ENCODE measurements at regions not wholly inside any gene's neighbourhood (a gene's known extent, or its start where the extent isn't known, plus 50 kb on each side); places are given as distances from the start of the nearest gene placed in this dataset.
A peak's percentile ranks its signal among the peaks of the same experiment; 100 is the strongest.
"Not testable (repeated sequence)": the region's sequence is repeated elsewhere in the genome, so short reads cannot be mapped to it uniquely, and the experiment has no call there.

GRCh38 chr14:23861666-23862065 lies 91.9 kb upstream of the DHRS4 start:
- DNase-seq (ENCODE audit: low read depth): peak; percentile 10

GRCh38 chr14:23862513-23862912 lies 91.1 kb upstream of the DHRS4 start:
- DNase-seq (ENCODE audit: low read depth): no peak

GRCh38 chr14:23863836-23864235 lies 89.7 kb upstream of the DHRS4 start:
- no peak for DNase-seq (ENCODE audit: low read depth)

GRCh38 chr14:23864259-23864658 lies 89.3 kb upstream of the DHRS4 start:
- no peak for DNase-seq (ENCODE audit: low read depth)

GRCh38 chr14:23864861-23865260 lies 88.7 kb upstream of the DHRS4 start:
- DNase-seq (ENCODE audit: low read depth): no peak

- DNase-seq (ENCODE audit: low read depth): no peak
Observed at GRCh38 chr14:23865502-23865901, 88.1 kb upstream of the DHRS4 start.

GRCh38 chr14:23866269-23866668 lies 87.3 kb upstream of the DHRS4 start:
- DNase-seq (ENCODE audit: low read depth): no peak

GRCh38 chr14:23869078-23869719 lies 84.4 kb upstream of the DHRS4 start:
- DNase-seq (ENCODE audit: low read depth): no peak

GRCh38 chr14:23876160-23876750 lies 77.3 kb upstream of the DHRS4 start:
- no peak for DNase-seq (ENCODE audit: low read depth)

- DNase-seq (ENCODE audit: low read depth): no peak
Observed at GRCh38 chr14:23877111-23877510, 76.5 kb upstream of the DHRS4 start.

- DNase-seq (ENCODE audit: low read depth): no peak
Observed at GRCh38 chr14:23877538-23878180, 75.9 kb upstream of the DHRS4 start.

- DNase-seq (ENCODE audit: low read depth): no peak
Observed at GRCh38 chr14:23881282-23881681, 72.3 kb upstream of the DHRS4 start.

- DNase-seq (ENCODE audit: low read depth): no peak
Observed at GRCh38 chr14:23883684-23884540, 69.7 kb upstream of the DHRS4 start.

- DNase-seq (ENCODE audit: low read depth): no peak
Observed at GRCh38 chr14:23884541-23884904, 69.0 kb upstream of the DHRS4 start.

- no peak for DNase-seq (ENCODE audit: low read depth)
Observed at GRCh38 chr14:23887536-23887935, 66.0 kb upstream of the DHRS4 start.

- DNase-seq (ENCODE audit: low read depth): not testable (repeated sequence)
Observed at GRCh38 chr14:23891717-23892116, 61.9 kb upstream of the DHRS4 start.

- DNase-seq (ENCODE audit: low read depth): not testable (repeated sequence)
Observed at GRCh38 chr14:23892289-23892688, 61.3 kb upstream of the DHRS4 start.

GRCh38 chr14:23894362-23895052 lies 59.1 kb upstream of the DHRS4 start:
- DNase-seq (ENCODE audit: low read depth): no peak

GRCh38 chr14:23895053-23895419 lies 58.5 kb upstream of the DHRS4 start:
- no peak for DNase-seq (ENCODE audit: low read depth)

- no peak for DNase-seq (ENCODE audit: low read depth)
Observed at GRCh38 chr14:23895480-23895879, 58.1 kb upstream of the DHRS4 start.

- DNase-seq (ENCODE audit: low read depth): no peak
Observed at GRCh38 chr14:23896609-23897153, 56.9 kb upstream of the DHRS4 start.

- DNase-seq (ENCODE audit: low read depth): not testable (repeated sequence)
Observed at GRCh38 chr14:23897291-23897690, 56.3 kb upstream of the DHRS4 start.

All from iris pigment epithelial cell (primary cell).